Activated T-cell treated with anti-CD3 and anti-CD28 coated beads for 1 hour (primary cell): ENCODE measurements at regions not wholly inside any gene's neighbourhood (a gene's known extent, or its start where the extent isn't known, plus 50 kb on each side); places are given as distances from the start of the nearest gene placed in this dataset.
"Not testable (repeated sequence)": the region's sequence is repeated elsewhere in the genome, so short reads cannot be mapped to it uniquely, and the experiment has no call there.

Experiments used
- DNase-seq: peaks from one replicate; pipeline ENCODE4 v3.0.0-alpha.2; 2020; ENCODE audit warnings: low read depth

DNA sequence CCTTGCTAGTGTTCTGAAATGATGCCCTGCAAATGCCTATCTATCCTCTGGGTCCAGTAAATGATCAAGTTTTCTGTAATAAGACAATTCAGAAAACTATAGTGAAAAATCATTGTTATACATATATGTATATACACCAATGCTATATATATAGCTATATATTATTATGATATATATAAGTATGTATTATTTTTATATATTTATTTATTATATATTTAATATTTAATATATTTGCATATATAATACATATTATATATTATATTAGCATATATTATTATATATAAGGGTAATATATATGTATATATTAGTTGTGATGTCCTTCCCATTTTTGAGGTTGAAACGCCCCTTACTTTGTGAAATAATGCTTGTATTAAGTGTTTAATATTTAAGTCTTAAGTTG is 181.4 kb upstream of the CACNA2D1 start:
- DNase-seq, result no peak

DNA sequence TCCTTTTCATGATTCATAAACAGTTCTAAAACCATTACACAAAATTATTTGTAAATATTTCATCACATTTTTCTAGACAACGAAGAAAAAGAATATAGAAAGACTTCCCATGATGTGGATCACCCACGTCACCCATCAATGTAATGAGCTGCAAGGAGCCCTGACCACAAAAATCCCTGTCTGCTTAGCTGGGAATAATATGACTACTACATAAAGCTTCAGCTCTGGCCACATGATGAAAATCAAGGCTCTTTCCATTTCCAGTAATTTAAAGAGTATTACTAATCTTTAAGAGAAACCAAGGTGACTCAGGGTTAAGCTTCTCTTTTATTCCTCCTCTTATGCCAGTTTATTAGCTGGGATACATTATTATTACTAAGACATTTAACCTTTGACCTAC is 180.8 kb upstream of the CACNA2D1 start:
- no peak for DNase-seq

DNA sequence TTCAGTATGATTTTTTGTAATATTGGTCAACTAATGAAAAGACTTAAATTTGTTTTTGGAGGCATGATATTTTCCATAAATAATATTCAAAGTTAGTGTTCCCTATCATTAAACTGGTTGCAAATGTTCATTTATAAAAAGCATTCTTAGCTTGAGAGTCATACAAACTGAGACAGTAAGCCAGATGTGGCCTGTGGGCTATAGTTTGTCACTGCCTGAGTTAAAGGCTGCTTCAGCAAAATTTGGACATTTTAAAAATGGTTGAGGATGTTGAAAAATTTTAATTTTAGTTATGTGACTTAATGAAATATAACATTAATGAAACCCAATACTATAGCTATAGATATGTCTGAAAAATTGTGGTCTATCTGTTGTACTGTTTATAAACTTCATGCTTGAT is 180.2 kb upstream of the CACNA2D1 start:
- no peak for DNase-seq

DNA sequence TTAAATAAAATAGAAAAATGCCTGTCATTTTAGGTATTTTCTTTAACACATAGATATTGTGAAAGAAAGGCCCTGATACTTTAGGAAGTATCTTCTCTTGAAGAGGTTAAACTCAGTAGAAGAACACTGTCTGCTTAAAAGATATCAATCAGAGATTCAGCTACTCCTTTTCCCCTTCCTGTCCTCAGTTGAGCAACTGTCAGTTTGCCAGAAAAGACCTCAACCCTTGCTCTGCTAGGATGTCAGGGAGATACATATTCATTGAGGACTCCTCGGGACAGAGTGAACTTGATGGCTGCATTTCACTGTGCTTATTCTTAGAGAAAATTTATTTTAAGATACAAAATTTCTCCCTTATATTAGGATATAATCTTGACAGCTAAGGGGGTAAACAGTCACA is 173.6 kb upstream of the CACNA2D1 start:
- no peak for DNase-seq

DNA sequence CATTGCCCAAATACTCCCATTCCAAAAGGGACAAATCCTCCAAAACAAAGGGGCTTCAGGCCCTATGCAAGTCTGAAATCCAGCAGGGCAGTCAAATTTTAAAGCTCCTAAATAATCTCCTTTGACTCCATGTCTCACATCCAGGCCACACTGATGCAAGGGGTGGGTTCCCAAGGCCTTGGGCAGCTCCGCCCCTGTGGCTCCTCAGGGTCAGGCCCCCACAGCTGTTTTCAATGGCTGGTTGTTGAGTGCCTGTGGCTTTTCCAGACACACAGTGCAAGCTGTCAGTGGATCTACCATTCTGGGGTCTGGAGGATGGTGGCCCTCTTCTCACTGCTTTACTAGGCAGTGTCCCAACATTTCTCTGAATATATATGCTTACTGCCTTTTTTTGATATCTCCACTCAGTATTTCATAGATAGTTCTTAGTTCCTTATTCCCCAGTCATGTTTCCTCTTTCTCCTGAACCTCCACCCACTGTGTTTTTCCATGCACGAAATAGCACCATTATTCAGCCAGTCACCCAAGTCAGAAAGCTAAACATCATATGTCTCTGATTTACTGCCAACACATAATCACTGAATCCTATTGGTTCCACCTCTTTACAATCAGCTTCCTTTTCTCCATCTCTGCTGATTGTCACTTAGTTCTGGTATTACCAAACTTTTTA is 172.6 kb upstream of the CACNA2D1 start:
- no peak for DNase-seq

DNA sequence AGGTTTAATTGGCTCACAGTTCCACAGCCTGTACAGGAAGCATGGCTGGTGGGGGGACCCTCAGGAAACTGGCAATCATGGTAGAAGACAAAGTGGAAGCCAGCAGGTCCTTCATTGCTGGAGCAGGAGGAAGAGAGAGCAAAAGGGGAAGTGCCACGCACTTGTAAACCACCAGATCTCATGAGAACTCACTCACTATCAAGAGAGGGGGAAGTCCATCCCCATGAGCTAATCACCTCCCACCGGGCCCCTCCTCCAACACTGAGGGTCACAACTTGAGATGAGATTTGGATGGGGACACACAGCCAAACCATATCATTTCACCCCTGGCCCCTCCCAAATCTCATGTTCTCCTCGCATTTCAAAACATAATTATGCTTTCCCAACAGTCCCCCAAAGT is 171.9 kb upstream of the CACNA2D1 start:
- DNase-seq, result no peak

DNA sequence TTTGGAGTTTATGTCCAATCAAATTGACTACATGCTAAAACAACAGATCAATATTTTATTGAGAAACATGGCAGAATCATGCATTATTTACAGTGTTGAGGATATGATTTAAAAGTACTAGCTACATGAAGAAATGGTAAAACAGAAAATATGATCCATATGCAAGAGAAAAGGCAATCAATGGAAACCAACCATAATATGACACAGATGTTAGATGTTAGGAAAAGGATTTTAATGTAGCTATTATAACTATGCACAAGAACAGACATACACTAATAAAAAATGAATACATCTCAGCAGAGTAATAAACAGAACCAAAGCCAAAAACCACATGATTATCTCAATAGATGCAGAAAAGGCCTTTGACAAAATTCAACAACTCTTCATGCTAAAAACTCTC is 166.2 kb upstream of the CACNA2D1 start:
- no peak for DNase-seq

DNA sequence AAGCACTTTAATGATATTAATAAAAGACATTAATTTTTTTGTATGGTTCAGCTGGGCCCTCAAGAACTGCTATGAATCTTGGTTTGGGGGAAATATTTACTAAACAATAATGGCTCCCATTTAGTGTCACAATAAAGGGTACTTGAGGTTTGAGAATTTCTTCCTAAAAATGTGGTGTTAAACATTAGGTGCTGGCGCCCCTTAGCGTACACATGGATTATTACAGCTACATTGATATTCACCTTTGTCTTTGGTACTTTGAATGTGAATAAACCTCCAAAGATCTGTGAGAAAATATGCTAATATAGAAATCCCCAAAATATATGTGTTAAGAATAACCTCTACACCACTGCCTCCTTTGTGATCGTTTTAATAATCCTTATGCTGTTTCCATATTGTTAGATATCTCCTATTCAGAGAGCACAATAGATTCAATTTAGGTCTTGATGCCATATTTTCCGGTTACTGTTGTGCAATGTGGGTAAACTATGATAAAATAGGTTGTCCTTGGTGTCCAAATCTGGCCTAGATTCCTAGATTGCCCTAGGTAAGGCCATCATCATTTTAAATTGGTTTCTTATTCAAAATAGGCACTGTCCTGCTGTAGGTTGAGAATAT is 161.8 kb upstream of the CACNA2D1 start:
- DNase-seq, result no peak

DNA sequence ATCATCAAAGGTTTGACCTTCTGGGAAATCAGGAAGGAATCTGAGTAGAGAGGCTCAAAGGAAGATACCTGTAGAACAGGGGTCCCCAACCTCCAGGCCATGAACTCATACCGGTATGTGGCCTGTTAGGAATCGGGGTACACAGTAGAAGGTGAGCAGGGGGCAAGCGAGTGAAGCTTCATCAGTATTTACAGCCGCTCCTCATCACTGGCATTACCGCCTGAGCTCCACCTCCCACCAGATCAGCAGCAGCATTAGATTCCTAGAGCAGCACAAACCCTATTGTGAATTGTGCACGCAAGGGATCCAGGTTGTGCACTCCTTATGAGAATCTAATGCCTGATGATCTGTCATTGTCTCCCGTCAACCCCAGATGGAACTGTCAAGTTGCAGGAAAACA is 158.5 kb upstream of the CACNA2D1 start:
- no peak for DNase-seq

DNA sequence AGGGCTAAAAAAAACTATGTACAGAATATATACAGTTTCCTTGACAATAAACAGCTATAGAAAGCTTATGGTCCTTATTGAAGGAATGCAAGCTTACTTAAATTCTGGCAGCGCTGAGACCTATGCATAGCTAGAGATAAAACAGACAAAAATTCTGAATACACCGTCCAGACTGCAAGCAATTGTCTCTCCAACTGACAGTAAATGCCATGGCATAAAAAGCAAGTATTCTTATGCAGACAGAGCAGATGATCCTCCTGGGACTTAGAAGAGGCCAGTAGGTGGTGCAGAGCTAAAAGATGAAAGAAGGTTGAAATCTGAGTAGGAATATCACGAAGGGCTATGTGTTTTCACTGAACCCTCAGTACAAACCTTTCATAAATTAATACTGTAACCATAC is 157.0 kb upstream of the CACNA2D1 start:
- no peak for DNase-seq

DNA sequence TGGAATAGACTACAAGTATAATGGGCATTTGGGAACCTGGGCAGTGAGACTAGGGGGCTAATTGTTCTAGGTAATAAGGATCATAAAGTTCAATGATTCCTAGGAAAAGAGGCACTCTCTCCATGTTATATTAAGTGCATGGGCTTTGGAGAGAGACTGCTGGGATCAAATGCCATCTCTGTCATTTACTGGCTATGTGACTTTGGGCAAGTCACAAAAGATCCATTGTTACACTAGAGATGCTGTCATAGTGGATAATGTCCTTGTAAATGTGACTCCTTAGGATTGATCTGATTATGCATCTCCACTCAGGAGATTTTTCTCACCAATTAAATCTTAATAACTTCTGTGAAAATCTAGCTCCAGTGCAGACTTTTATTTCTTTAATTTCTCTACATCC is 156.3 kb upstream of the CACNA2D1 start:
- no peak for DNase-seq

DNA sequence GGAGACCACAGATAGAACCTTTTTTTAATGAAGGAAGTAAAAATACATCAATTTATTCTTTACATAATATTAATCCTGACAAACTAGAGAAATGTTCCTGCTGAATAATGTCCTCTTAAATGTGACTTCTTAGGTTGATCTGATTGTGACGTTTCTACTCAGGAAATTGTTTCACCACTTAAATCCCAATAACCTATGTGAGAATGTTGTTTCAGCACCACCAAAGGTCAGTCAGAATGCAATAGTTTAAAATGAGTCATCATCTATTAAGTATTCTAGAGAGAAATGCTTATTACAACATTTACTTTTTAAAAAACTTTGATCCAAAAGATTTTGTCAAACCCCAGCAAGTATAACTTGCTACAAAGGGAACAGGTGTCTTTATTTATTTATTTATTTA is 155.4 kb upstream of the CACNA2D1 start:
- no peak for DNase-seq

DNA sequence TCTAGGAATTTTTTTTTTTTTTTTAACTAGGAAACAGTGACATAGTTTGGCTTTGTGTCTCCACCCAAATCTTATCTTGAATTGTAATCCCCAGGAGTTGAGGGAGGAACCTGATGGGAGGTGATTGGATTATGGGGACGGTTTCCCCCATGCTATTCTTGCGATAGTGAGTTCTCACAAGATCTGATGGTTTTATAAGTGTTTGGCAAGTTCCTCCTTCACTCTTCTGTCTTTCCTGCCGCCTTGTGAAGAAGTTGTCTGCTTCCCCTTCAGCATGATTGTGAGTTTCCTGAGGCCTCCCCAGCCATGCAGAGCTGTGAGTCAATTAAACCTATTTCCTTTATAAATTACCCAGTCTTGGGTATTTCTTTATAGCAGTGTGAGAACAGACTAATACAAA is 152.2 kb upstream of the CACNA2D1 start:
- DNase-seq, result not testable (repeated sequence)

DNA sequence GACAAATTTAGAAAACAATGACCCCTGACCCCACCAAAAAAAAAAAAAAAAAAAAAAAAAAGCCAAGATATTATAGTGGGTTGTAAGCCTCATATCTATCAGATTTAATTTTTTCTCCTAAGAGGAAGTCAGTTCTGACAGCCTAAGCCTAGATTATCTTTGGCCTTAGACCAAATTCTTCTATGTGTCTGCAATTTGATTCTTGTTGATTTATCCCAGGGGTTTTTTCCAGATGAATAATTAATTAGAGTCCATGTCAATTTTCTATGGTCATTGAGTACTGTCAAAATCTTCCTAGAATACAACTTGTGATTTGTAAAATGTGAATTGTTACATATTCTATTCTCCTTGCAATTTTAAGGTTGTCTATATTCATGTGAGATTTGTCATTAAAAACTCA is 151.6 kb upstream of the CACNA2D1 start:
- no peak for DNase-seq

DNA sequence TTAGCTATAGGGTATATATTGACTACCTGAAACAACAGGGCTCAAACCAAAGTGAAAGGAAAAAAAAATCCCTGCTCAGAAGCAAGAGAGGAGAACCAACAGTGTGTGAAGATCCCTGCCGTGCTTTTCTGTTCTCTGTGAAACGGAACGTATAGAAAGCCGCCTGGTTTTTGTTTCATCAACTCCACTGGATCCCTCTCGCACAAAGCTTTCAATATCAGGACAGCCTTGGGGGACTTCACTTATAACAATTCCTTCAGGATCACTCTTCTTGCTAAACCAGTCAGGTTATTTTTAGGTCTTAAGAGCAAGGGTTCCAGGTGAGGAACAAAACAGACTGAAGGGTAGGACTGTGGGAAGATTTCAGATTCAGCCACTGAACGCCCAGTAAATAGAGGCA is 151.1 kb upstream of the CACNA2D1 start:
- DNase-seq, result no peak

DNA sequence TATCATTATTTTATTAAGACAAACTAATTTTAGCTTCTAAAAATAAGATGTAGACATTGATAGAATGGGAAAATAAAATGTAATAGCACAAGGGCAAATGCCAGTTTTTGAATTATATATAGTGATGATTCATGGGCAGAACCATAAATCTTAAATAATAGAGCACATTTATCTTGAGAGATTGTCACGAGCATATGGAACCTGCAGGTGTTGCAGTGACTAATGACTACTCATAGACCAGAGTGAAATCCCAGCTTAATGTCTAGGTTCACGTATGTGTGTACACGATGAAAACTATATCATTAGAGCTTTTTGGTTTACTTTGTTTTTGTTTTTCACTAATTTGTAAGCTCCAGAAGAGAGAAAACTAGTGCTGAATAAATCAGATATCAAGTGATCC is 150.2 kb upstream of the CACNA2D1 start:
- DNase-seq, result no peak

DNA sequence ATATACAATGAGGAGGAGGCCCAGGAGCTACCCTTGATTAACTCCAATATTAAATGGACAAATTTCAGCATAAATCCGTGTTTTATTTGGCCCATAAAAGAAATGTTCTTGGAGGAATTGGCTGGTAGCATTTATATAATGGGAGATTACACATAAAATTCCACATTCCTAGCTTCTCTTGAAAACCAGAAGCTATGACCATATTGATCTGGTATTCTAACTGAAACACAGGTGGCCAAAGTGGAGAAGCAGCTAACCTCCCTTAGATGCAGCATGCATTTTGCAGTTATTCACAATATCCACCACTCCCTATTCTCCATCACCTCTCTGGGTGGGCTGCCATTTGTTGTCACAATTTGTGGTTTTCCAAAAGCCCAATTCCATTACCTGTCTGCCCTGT is 148.8 kb upstream of the CACNA2D1 start:
- no peak for DNase-seq

DNA sequence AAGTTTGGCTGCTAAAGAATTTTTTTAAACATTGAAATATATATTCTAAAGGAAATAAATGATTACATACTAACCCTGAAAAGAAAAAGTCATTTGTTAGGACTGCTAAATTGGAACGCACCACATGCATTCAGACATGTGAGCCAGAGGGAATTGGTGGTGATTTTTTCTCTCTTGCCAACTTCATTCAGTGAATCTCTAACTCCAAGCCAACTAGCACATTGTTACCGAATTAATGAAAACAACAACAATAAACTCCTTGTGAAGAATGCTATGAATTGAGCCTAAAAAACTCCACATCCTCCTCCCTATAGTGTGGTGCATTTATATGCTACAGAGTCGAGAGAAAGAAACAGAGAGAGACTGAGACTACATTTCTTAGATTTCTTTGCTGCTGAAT is 135.5 kb upstream of the CACNA2D1 start:
- DNase-seq, result no peak

DNA sequence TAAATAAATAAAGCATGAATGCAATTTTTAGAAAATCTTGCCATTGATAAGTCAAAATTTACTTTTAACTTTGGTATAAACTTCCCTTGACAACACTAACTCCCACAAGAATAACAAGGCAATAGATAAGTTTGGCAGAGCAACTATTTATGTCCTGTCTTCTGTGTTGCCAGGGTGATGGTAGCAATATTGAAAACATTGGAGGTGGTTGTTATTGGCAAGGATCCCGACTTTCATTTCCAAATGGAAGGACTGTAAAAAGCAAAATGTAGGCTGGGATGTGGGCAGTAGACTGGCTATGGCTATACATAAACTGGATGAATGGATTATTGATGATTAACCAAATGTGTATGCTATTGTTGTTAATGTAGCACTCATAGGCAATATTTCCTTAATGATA is 134.9 kb upstream of the CACNA2D1 start:
- no peak for DNase-seq

DNA sequence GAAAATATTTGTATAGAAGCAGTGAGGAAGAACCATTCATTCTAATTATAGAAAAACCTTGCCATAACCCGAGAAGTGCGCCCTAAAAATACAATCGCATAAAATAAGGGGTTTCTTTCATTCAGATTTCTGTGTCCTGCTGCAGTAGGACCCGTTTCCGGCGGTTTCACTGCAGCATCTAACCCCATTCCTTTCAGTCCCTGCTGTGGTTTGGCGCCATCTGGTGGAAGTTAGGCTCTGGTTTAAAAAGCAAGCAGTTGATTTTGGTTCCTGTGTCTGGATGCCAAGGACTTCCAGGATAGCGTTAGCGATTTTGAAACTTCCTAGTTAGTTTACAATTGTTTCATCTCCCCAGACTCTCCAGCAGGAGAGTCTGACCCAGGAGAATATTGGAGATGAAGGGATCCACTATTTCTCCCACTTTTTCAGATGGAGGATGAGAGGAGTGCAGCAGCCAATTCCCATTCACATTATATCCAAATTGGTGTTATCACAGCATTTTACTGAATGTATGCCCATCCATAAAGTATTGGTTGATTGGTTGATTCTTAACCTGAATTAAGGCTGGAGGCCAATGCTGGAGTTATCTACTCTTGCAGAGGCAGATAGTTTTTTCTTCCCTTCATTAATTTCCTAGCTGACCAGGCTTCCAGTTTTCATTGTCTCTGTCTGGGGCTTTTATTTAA is 128.8 kb upstream of the CACNA2D1 start:
- DNase-seq, result peak; percentile 43

DNA sequence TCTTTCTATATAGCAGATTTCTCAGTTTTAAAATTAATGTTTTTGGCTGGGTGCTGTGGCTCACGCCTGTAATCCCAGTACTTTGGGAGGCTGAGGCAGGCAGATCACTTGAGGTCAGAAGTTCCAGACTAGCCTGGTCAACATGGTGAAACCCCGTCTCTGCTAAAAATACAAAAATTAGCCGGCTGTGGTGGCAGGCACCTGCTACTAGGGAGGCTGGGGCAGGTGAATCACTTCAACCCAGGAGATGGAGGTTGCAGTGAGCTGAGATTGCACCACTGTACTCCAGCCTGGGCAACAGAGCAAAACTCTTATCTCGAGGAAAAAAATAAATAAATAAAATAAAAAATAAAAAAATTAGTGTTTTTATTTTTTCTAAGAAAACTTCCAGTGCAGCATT is 127.5 kb upstream of the CACNA2D1 start:
- not testable (repeated sequence) for DNase-seq

DNA sequence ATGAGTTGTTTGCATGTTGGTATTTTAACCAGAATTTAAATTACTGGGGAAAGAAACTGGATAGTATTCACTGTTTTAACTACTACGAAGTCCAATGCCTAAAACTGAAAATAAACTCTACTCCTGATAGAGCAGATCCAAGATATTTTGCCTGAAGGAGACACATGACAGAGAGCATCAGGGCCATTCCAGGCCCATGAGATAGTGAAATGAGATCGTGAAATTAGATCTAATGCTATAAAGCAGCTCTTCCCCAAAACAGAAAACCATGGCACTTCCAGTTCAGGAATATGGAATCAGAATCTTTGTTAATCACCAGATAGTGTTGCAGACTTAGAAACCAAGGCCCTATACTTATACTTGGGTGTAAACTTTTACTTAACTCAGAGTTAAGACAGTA is 124.3 kb upstream of the CACNA2D1 start:
- no peak for DNase-seq

DNA sequence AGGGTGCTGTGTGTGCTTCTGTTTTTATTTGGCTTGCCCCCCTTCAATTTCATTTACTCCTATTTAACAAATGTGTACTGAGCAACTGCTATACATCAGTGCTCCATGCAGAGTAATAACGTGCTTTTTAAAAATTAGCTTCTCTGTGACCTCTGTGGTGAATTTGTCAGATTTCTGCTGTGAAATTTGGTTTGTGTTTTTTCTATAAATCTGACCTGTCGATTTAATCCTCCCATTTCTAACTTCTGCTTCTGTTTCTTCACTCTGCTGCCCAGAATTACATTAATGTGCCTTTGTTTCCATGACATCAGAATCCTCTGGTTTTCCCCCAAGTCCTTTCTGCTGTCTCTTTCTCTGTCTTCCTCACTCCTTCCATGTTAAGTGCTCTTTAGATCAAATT is 123.8 kb upstream of the CACNA2D1 start:
- no peak for DNase-seq

DNA sequence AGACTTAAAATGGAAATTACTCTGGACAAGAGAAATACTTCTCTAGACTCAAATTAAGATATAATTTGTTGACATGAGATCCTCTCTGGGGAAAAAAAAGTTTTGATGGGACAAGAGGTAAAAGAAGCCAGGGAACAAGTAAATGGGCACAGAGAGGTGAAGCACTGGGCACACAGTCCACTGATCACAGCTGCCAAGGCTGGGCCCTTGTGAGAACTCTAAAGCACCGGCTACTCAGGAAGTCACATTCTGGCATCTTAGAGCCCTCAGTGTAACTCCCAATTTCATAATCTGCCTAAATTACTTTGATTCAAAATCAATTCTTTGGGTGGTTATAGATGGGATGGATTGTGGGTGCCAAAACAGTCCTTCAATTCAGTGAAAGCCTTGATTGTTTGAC is 123.2 kb upstream of the CACNA2D1 start:
- no peak for DNase-seq
